HEK293 (cell line): ENCODE measurements at regions not wholly inside any gene's neighbourhood (a gene's known extent, or its start where the extent isn't known, plus 50 kb on each side); places are given as distances from the start of the nearest gene placed in this dataset.

Experiments used
- CTCF ChIA-PET: fragments of 350-600 bp; formaldehyde crosslinking; extraction: SDS; loops from one replicate; lab custom pipeline; 2021; ENCODE audit warnings: antibody characterized with exemption; lab: Yijun Ruan, JAX
- POLR2A ChIA-PET: fragments of 300-600 bp; formaldehyde crosslinking; extraction: SDS; loops from one replicate; lab custom pipeline; 2020; ENCODE audit warnings: antibody characterized with exemption, inconsistent platforms; lab: Yijun Ruan, JAX
- H3K27ac ChIP-seq: fragments of 200-500 bp; sonication (Bioruptor generic); 2 replicates; pipeline ENCODE4 v1.5.1; 2014; ENCODE audit warnings: low read depth, low read length, control low read depth, inconsistent platforms; ENCODE audit errors: extremely low read depth
- H3K36me3 ChIP-seq, 2 experiments: fragments of 200-500 bp in 1 of 2; sonication (Bioruptor generic) in 1 of 2; 1 replicate in 1 of 2; 2 replicates in 1 of 2; pipeline ENCODE4 v1.5.1; 2014 to 2017; ENCODE audit warnings: inconsistent platforms in 2 of 2, low read length in 2 of 2; ENCODE audit not compliant: control insufficient read depth in 2 of 2, insufficient read depth in 1 of 2
- H3K4me1 ChIP-seq: fragments of 200-500 bp; sonication (Bioruptor generic); 2 replicates; pipeline ENCODE4 v1.5.1; 2014; ENCODE audit warnings: mild to moderate bottlenecking, low read length, inconsistent platforms; ENCODE audit not compliant: control insufficient read depth, insufficient read depth
- H3K4me3 ChIP-seq: 2 replicates; pipeline ENCODE4 v1.5.1; 2011; ENCODE audit warnings: low read depth, mild to moderate bottlenecking, control low read depth, low read length, moderate library complexity
- H3K9me3 ChIP-seq: fragments of 200-500 bp; sonication (Bioruptor generic); 2 replicates; pipeline ENCODE4 v1.5.1; 2014; ENCODE audit warnings: low read depth, low read length, inconsistent platforms; ENCODE audit not compliant: control insufficient read depth, insufficient read depth
- GLI4 ChIP-seq: fragments of 450-650 bp; formaldehyde crosslinking; IDR thresholded peaks from 2 replicates; pipeline ENCODE4 v1.5.1; 2016; ENCODE audit warnings: missing biosample characterization, missing genetic modification characterization
- GLIS2 ChIP-seq: fragments of 450-650 bp; formaldehyde crosslinking; IDR thresholded peaks from 2 replicates; pipeline ENCODE4 v1.5.1; 2016; ENCODE audit warnings: missing biosample characterization, missing genetic modification characterization
- KLF1 ChIP-seq: fragments of 450-650 bp; formaldehyde crosslinking; IDR thresholded peaks from 2 replicates; pipeline ENCODE4 v1.5.1; 2016; ENCODE audit warnings: missing biosample characterization, missing genetic modification characterization
- PRDM1 ChIP-seq: fragments of 450-650 bp; formaldehyde crosslinking; IDR thresholded peaks from 2 replicates; pipeline ENCODE4; 2016; ENCODE audit warnings: missing biosample characterization, missing genetic modification characterization
- TCF7L2 ChIP-seq: IDR thresholded peaks from 2 replicates; pipeline ENCODE4 v1.6.1; 2011; ENCODE audit warnings: low read depth, mild to moderate bottlenecking, inconsistent platforms, low read length, moderate library complexity, borderline replicate concordance
- ZFP41 ChIP-seq: fragments of 450-650 bp; formaldehyde crosslinking; IDR thresholded peaks from 2 replicates; pipeline ENCODE4 v1.5.1; 2016; ENCODE audit warnings: missing biosample characterization, missing genetic modification characterization, borderline replicate concordance
- ZNF157 ChIP-seq: fragments of 450-650 bp; formaldehyde crosslinking; IDR thresholded peaks from 2 replicates; pipeline ENCODE4 v1.5.1; 2016; ENCODE audit warnings: missing biosample characterization, missing genetic modification characterization
- ZNF37A ChIP-seq: fragments of 450-650 bp; IDR thresholded peaks from 2 replicates; pipeline ENCODE4 v1.5.1; 2018; ENCODE audit warnings: missing biosample characterization, missing genetic modification characterization
- ZNF391 ChIP-seq: fragments of 450-650 bp; formaldehyde crosslinking; IDR thresholded peaks from 2 replicates; pipeline ENCODE4 v1.5.1; 2016; ENCODE audit warnings: low read depth, missing biosample characterization, missing genetic modification characterization, borderline replicate concordance
- ZNF426 ChIP-seq: fragments of 450-650 bp; formaldehyde crosslinking; IDR thresholded peaks from 2 replicates; pipeline ENCODE4 v1.5.1; 2017; ENCODE audit warnings: missing biosample characterization, missing genetic modification characterization, mild to moderate bottlenecking, inconsistent platforms, moderate library complexity
- ZNF473 ChIP-seq: fragments of 450-650 bp; formaldehyde crosslinking; IDR thresholded peaks from 2 replicates; pipeline ENCODE4 v1.5.1; 2017; ENCODE audit warnings: missing biosample characterization, missing genetic modification characterization
- ZNF529 ChIP-seq: fragments of 450-650 bp; formaldehyde crosslinking; IDR thresholded peaks from 2 replicates; pipeline ENCODE4 v1.5.1; 2017; ENCODE audit warnings: missing genetic modification characterization, missing biosample characterization; ENCODE audit not compliant: insufficient replicate concordance
- ZNF792 ChIP-seq: fragments of 450-650 bp; formaldehyde crosslinking; IDR thresholded peaks from 2 replicates; pipeline ENCODE4 v1.5.1; 2016; ENCODE audit warnings: missing biosample characterization, missing genetic modification characterization
- ZXDB ChIP-seq: fragments of 450-650 bp; formaldehyde crosslinking; IDR thresholded peaks from 2 replicates; pipeline ENCODE4 v1.5.1; 2016; ENCODE audit warnings: missing biosample characterization, missing genetic modification characterization
- TF ChIP-seq, protein P1 (sequence below): fragments of 450-650 bp; formaldehyde crosslinking; IDR thresholded peaks from 2 replicates; pipeline ENCODE4 v1.5.1; 2016; ENCODE audit warnings: missing biosample characterization, missing genetic modification characterization
- TF ChIP-seq, protein P2 (sequence below): fragments of 450-650 bp; formaldehyde crosslinking; IDR thresholded peaks from 2 replicates; pipeline ENCODE4 v1.5.1; 2016; ENCODE audit warnings: missing biosample characterization, missing genetic modification characterization
- TF ChIP-seq, protein P3 (sequence below): fragments of 450-650 bp; formaldehyde crosslinking; IDR thresholded peaks from 2 replicates; pipeline ENCODE4 v1.5.1; 2016; ENCODE audit warnings: missing biosample characterization, missing genetic modification characterization, low read depth
- TF ChIP-seq, protein P4 (sequence below): fragments of 450-650 bp; formaldehyde crosslinking; IDR thresholded peaks from 2 replicates; pipeline ENCODE4 v1.5.1; 2016; ENCODE audit warnings: missing biosample characterization, missing genetic modification characterization

DNA sequence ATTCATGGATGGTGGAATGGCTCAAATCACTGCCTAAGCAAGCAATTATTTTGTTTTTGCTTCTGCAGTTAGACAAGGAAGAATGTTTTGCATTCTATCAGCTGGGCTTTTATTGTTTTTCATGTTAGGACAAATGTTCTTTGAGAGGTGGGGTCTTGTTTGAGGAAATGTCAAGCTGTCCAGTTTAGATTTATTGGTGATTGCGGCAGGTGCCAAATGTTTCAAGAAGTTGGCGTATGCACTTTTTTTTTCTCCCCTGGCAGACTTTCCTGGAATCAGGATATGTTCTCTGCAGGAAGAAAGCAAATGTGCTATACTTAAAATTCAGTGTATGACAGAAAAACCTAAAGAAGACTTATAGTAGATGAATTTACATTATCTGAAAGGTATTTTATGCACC is 81.0 kb upstream of the JAG1 start (continued):
- TF ChIP-seq ZFP41 (tag by site-specific recombination), result no peak
- TF ChIP-seq ZNF529, result no peak

DNA sequence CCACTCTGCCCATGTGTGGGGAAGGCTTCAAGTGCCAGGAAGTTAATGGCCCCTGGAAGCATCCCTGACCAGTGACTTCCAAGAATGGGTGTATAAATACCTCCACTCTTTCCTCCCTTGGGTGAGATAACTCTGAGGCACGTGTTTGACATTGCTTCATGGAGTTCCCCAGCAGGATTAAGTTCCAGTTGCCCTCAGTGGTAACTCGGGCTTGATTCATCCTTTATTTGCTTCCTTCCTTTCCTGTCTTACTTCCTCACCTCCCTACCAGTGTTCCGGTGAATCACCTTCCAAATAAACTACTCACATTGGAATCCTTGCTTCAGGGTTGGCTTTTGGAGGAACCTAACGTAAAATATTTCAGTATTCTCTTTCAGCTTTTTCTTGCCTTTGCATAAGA is 84.6 kb upstream of the JAG1 start:
- H3K36me3 ChIP-seq, result no peaks in the 10 kb centered on the region
- POLR2A ChIA-PET, result no interaction called here
- H3K27ac ChIP-seq, result no peak overlapping the region
- TF ChIP-seq ZNF37A (tag by site-specific recombination) (peak; percentile 69), ZNF426 (no peak)
- peaks cover 5% of the 10 kb centered on the region; the same call in 1 of the 2 replicates for H3K4me1 ChIP-seq
- no peak overlapping the region for H3K4me3 ChIP-seq
- H3K9me3 ChIP-seq, result no peaks in the 10 kb centered on the region
- CTCF ChIA-PET, result no interaction called here

DNA sequence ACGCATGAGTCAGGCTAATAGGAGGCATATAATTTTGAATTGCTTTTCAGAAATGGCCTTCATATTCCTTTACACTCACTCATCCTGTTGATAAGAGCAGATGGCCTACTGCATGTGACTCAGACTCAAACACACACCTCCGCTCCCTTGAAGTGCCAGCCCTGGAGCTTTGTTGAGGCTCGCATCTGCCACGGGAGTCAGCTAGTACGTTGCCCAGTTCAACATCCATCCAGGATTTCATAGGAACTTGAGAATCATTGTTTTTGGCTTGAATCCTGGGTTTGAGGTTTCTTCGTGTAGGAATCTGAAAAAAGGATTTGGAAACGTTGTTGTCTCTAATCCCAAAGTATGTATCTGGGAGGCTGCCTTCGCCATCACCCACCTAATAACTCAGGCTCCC is 87.4 kb upstream of the JAG1 start:
- no peaks in the 10 kb centered on the region for H3K36me3 ChIP-seq

DNA sequence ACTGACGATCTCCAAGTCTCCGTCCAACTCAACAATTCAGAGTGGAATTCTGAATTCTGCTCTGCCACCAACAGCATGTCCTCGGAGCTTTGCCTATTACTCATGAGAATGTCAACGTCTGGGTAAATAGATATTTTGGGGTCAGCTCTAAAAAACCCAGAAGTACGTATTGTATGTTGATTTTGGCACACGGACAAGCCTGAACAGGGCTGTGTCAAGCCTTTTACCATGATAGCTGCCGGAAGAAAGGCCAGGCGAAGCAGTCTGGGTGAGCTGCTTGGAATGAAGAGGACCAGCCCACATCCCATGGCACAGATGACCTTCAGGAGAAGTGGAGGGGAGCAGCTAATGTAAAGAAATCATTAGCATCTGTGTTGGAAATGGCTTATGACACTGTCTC is 88.0 kb upstream of the JAG1 start:
- H3K4me1 ChIP-seq, result peaks cover 5% of the 10 kb centered on the region; the same call in 1 of the 2 replicates
- no peak overlapping the region for H3K4me3 ChIP-seq
- H3K9me3 ChIP-seq, result no peaks in the 10 kb centered on the region
- POLR2A ChIA-PET, result no interaction called here
- CTCF ChIA-PET, result interaction anchor here (0.6 kb wide), 1 partner anchor 142 kb away, joined by 3 read pairs; no protein-coding TSS in a partner anchor
- H3K27ac ChIP-seq, result no peak overlapping the region
- TF ChIP-seq, protein P1, sequence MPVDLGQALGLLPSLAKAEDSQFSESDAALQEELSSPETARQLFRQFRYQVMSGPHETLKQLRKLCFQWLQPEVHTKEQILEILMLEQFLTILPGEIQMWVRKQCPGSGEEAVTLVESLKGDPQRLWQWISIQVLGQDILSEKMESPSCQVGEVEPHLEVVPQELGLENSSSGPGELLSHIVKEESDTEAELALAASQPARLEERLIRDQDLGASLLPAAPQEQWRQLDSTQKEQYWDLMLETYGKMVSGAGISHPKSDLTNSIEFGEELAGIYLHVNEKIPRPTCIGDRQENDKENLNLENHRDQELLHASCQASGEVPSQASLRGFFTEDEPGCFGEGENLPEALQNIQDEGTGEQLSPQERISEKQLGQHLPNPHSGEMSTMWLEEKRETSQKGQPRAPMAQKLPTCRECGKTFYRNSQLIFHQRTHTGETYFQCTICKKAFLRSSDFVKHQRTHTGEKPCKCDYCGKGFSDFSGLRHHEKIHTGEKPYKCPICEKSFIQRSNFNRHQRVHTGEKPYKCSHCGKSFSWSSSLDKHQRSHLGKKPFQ (tag by site-specific recombination), result no peak
- no peak for TF ChIP-seq ZNF157
- TF ChIP-seq, protein P2, sequence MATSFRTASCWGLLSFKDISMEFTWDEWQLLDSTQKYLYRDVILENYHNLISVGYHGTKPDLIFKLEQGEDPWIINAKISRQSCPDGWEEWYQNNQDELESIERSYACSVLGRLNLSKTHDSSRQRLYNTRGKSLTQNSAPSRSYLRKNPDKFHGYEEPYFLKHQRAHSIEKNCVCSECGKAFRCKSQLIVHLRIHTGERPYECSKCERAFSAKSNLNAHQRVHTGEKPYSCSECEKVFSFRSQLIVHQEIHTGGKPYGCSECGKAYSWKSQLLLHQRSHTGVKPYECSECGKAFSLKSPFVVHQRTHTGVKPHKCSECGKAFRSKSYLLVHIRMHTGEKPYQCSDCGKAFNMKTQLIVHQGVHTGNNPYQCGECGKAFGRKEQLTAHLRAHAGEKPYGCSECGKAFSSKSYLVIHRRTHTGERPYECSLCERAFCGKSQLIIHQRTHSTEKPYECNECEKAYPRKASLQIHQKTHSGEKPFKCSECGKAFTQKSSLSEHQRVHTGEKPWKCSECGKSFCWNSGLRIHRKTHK (tag by site-specific recombination), result no peak
- no peaks in the 10 kb centered on the region for H3K36me3 ChIP-seq

More for the DNA sequence above, 87.4 kb upstream of the JAG1 start:
- ChIA-PET POLR2A (no interaction called here), CTCF (interaction anchor here (0.6 kb wide), 1 partner anchor 66 kb away, joined by 5 read pairs; no protein-coding TSS in a partner anchor)
- H3K27ac ChIP-seq, result no peak overlapping the region
- no peaks in the 10 kb centered on the region for H3K9me3 ChIP-seq
- peaks cover 5% of the 10 kb centered on the region; the same call in 1 of the 2 replicates for H3K4me1 ChIP-seq
- TF ChIP-seq ZNF792 (tag by site-specific recombination), result no peak
- TF ChIP-seq, protein P3, sequence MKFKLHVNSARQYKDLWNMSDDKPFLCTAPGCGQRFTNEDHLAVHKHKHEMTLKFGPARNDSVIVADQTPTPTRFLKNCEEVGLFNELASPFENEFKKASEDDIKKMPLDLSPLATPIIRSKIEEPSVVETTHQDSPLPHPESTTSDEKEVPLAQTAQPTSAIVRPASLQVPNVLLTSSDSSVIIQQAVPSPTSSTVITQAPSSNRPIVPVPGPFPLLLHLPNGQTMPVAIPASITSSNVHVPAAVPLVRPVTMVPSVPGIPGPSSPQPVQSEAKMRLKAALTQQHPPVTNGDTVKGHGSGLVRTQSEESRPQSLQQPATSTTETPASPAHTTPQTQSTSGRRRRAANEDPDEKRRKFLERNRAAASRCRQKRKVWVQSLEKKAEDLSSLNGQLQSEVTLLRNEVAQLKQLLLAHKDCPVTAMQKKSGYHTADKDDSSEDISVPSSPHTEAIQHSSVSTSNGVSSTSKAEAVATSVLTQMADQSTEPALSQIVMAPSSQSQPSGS, result no peak
- no peak overlapping the region for H3K4me3 ChIP-seq

DNA sequence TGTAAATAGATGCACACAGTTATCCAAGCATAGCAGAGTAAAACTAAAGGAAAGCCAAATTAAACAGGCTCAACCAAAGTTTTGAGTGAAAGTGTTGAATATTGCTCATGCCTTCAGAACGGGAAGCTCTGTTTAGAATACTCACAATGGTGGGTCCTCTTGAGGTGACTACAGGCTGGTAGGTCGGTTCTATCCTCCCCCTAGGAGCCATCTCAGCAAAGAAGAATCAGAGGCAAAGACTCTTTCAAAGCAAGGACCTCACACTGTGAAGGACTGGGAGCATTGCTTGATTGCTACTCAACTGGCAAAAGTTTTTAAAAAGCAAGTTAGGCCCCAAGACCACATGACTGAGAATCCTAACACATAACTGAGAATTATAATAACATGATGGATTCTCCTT is 88.4 kb upstream of the JAG1 start:
- CTCF ChIA-PET, result interaction anchor here (0.6 kb wide), 1 partner anchor 141 kb away, joined by 3 read pairs; no protein-coding TSS in a partner anchor
- POLR2A ChIA-PET, result no interaction called here
- TF ChIP-seq ZNF473 (no peak), KLF1 (tag by site-specific recombination) (no peak), PRDM1 (tag by site-specific recombination) (no peak), ZXDB (no peak), GLIS2 (tag by site-specific recombination) (no peak), ZNF391 (tag by site-specific recombination) (no peak), GLI4 (no peak), TCF7L2 (no peak)
- TF ChIP-seq, protein P4, sequence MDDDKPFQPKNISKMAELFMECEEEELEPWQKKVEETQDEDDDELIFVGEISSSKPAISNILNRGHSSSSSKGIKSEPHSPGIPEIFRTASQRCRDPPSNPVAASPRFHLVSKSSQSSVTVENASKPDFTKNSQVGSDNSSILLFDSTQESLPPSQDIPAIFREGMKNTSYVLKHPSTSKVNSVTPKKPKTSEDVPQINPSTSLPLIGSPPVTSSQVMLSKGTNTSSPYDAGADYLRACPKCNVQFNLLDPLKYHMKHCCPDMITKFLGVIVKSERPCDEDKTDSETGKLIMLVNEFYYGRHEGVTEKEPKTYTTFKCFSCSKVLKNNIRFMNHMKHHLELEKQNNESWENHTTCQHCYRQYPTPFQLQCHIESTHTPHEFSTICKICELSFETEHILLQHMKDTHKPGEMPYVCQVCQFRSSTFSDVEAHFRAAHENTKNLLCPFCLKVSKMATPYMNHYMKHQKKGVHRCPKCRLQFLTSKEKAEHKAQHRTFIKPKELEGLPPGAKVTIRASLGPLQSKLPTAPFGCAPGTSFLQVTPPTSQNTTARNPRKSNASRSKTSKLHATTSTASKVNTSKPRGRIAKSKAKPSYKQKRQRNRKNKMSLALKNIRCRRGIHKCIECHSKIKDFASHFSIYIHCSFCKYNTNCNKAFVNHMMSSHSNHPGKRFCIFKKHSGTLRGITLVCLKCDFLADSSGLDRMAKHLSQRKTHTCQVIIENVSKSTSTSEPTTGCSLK (tag by site-specific recombination), result no peak
- TF ChIP-seq, protein P1 (tag by site-specific recombination), result no peak

More for the DNA sequence above, 88.4 kb upstream of the JAG1 start:
- no peak overlapping the region for H3K27ac ChIP-seq
- no peaks in the 10 kb centered on the region for H3K9me3 ChIP-seq
- no peaks in the 10 kb centered on the region for H3K36me3 ChIP-seq
- H3K4me1 ChIP-seq, result peaks cover 5% of the 10 kb centered on the region; the same call in 1 of the 2 replicates
- no peak overlapping the region for H3K4me3 ChIP-seq
